Ectodermal cell (in vitro differentiated cells): ENCODE measurements at regions not wholly inside any gene's neighbourhood (a gene's known extent, or its start where the extent isn't known, plus 50 kb on each side); places are given as distances from the start of the nearest gene placed in this dataset.
A peak's percentile ranks its signal among the peaks of the same experiment; 100 is the strongest.
"Not testable (repeated sequence)": the region's sequence is repeated elsewhere in the genome, so short reads cannot be mapped to it uniquely, and the experiment has no call there.

Source experiments
- H3K27ac ChIP-seq: 2 replicates; pipeline ENCODE4 v1.7.0; 2013; ENCODE audit warnings: mild to moderate bottlenecking, low read depth, low read length; ENCODE audit not compliant: insufficient read depth, poor library complexity, severe bottlenecking
- H3K27me3 ChIP-seq: 2 replicates; pipeline ENCODE4 v1.7.0; 2013; ENCODE audit warnings: mild to moderate bottlenecking, low read length; ENCODE audit not compliant: insufficient read depth, control insufficient read depth, poor library complexity, severe bottlenecking
- H3K36me3 ChIP-seq: one replicate; pipeline ENCODE4 v1.7.0; 2013; ENCODE audit warnings: low read length; ENCODE audit not compliant: control insufficient read depth, insufficient read depth
- H3K4me1 ChIP-seq: one replicate; pipeline ENCODE4 v1.7.0; 2013; ENCODE audit warnings: low read length; ENCODE audit not compliant: control insufficient read depth, insufficient read depth
- H3K4me3 ChIP-seq: 2 replicates; pipeline ENCODE4 v1.7.0; 2013; ENCODE audit warnings: low read depth, low read length, control low read depth; ENCODE audit not compliant: insufficient read depth
- H3K9me3 ChIP-seq: 2 replicates; pipeline ENCODE4 v1.7.0; 2013; ENCODE audit warnings: mild to moderate bottlenecking, low read length, moderate library complexity; ENCODE audit not compliant: control insufficient read depth
- WGBS, 2 experiments: methylation state at CpG; one replicate each; pipeline ENCODE4 v1.1.7; 2013; ENCODE audit warnings: missing lambda C conversion rate in 2 of 2; 5-methylcytosine and 5-hydroxymethylcytosine counted together

DNA sequence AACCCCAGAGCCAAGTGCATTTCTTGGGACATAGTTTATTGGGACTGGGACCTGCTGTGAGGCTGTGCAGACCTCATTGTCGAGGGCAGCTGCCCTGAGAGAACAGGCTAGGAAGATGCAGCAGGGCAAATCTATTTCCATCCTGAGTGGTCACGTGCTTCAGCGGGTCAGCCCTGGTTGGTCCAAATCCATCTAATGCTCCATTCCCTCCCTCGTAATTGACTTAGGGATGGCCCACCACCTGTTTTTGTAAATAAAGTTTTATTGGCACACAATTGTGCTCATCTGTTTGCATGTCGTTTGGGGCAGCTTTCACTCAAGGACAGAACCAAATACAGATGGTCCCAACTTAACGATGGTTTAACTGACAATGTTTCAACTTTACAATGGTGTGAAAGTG, 75.5 kb upstream of the ADGRE5 start:
- Histone ChIP-seq H3K36me3 (no peaks in the 10 kb centered on the region), H3K4me3 (no peak overlapping the region), H3K27me3 (no peaks in the 10 kb centered on the region), H3K9me3 (no peaks in the 10 kb centered on the region), H3K27ac (no peak overlapping the region), H3K4me1 (no peaks in the 10 kb centered on the region)
- WGBS, 2 experiments, result 88 to 91% methylated on average over 6 of the region's 6 CpGs

- no peak overlapping the region for H3K27ac ChIP-seq
- H3K9me3 ChIP-seq, result no peaks in the 10 kb centered on the region
- H3K4me3 ChIP-seq, result no peak overlapping the region
- no peaks in the 10 kb centered on the region for H3K36me3 ChIP-seq
- no peaks in the 10 kb centered on the region for H3K4me1 ChIP-seq
- no peaks in the 10 kb centered on the region for H3K27me3 ChIP-seq
- WGBS, 2 experiments, result 97% methylated on average over 6 of the region's 6 CpGs
These were observed 80.1 kb upstream of the ADGRE5 start for GRCh38 chr19:14301150-14301549.

- Histone ChIP-seq H3K27ac (no peak overlapping the region), H3K36me3 (no peaks in the 10 kb centered on the region), H3K9me3 (no peaks in the 10 kb centered on the region), H3K4me1 (no peaks in the 10 kb centered on the region), H3K27me3 (no peaks in the 10 kb centered on the region), H3K4me3 (no peak overlapping the region)
- WGBS, 2 experiments, result 73 to 90% methylated on average over 6 of the region's 6 CpGs
These were observed 80.9 kb upstream of the ADGRE5 start for GRCh38 chr19:14300303-14300702.

- H3K9me3 ChIP-seq, H3K4me1 ChIP-seq, H3K36me3 ChIP-seq, H3K27ac ChIP-seq, H3K27me3 ChIP-seq, H3K4me3 ChIP-seq: not testable (repeated sequence)
- 94% methylated on average over 13 of the region's 13 CpGs for WGBS, 2 experiments
These were observed 81.9 kb upstream of the ADGRE5 start for GRCh38 chr19:14299224-14299827.

- not testable (repeated sequence) for H3K36me3 ChIP-seq, H3K27me3 ChIP-seq, H3K9me3 ChIP-seq, H3K27ac ChIP-seq, H3K4me1 ChIP-seq, H3K4me3 ChIP-seq
- WGBS, 2 experiments, result 55 to 60% methylated on average over 9 to 10 of the region's 14 CpGs
These were observed 83.2 kb upstream of the ADGRE5 start for GRCh38 chr19:14297883-14298576.

DNA sequence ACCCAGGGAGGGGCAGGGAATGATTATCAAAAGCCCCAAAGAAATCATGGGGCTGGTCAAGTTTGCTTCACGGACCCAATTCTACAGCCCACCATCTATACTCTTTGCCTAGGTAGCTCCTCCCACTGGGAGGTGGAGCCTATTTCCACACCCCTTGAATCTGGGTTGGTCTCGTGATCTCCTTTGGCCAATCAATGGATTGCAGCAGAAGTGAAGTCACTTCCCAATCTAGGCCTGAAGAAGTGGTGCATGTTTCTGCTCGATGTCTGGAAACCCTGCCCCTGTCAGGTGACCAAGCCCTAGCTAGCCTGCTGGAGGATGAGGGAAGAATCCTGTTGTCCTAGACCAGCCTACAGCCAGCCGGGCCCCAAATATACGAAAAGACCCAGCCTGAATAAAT, 86.3 kb upstream of the ADGRE5 start:
- not testable (repeated sequence) for H3K27me3 ChIP-seq, H3K36me3 ChIP-seq, H3K4me1 ChIP-seq, H3K27ac ChIP-seq, H3K4me3 ChIP-seq, H3K9me3 ChIP-seq
- WGBS, 2 experiments, result 77 to 80% methylated on average over 5 of the region's 5 CpGs

DNA sequence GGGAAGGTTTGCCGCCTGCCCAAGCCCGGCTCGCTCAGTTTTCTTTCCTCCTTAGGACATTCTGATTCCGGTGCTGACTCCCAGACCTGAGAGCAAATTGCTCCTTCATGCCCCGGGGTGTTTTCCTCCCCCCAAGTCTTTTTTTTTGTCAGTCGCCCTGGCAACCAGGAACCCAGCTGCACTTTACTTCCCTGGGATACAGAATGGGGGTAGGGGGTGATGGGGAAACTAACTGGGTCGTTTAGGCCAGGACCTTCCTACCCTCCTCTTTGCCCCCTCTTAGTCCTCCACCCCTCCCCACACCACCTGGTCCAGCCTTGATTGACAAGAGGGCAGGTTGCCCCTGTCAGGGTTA, 87.5 kb upstream of the ADGRE5 start:
- not testable (repeated sequence) for H3K4me1 ChIP-seq, H3K4me3 ChIP-seq, H3K36me3 ChIP-seq, H3K9me3 ChIP-seq, H3K27me3 ChIP-seq
- 4 to 7% methylated on average over 6 to 7 of the region's 7 CpGs for WGBS, 2 experiments
- H3K27ac ChIP-seq, result peak overlapping the region; percentile 36

GRCh38 chr19:14293101-14293815, 87.3 kb upstream of the ADGRL1 start:
- H3K4me3 ChIP-seq, result peak overlapping the region; percentile 26
- H3K27ac ChIP-seq, result peak overlapping the region; percentile 36
- H3K36me3 ChIP-seq, H3K9me3 ChIP-seq, H3K27me3 ChIP-seq, H3K4me1 ChIP-seq: not testable (repeated sequence)
- WGBS, 2 experiments, result 20 to 23% methylated on average over 22 to 25 of the region's 26 CpGs

DNA sequence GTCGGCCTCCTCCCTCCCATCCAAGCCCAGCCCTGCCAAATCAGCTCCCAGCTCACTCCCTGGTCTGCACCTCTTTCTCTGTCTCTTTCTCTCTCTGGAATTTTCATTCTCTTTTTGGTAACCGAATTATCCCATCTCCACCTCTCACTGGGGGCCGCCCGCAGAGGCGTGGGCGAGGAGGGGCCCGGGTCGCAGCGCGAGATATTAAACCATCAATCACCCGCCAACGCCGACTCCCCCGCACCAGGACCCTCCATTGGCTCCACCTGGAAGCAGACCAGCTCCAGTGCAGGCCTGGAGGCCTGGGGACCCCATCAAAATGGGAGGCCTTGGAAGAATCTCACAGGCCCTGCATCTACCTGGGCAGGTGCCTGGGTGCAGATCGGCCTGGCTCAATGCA, 83.8 kb upstream of the ADGRL1 start:
- H3K9me3 ChIP-seq, H3K4me1 ChIP-seq, H3K4me3 ChIP-seq, H3K27ac ChIP-seq, H3K36me3 ChIP-seq, H3K27me3 ChIP-seq: not testable (repeated sequence)
- 93 to 97% methylated on average over 15 of the region's 15 CpGs for WGBS, 2 experiments

- H3K4me3 ChIP-seq, H3K9me3 ChIP-seq, H3K36me3 ChIP-seq, H3K27me3 ChIP-seq, H3K27ac ChIP-seq, H3K4me1 ChIP-seq: not testable (repeated sequence)
- WGBS, 2 experiments, result 100% methylated on average over 3 of the region's 4 CpGs
These were observed 81.9 kb upstream of the ADGRL1 start for GRCh38 chr19:14287837-14288236.
